ENCODE measurements at regions not wholly inside any gene's neighbourhood (a gene's known extent, or its start where the extent isn't known, plus 50 kb on each side); places are given as distances from the start of the nearest gene placed in this dataset.
A peak's percentile ranks its signal among the peaks of the same experiment; 100 is the strongest.

DNA sequence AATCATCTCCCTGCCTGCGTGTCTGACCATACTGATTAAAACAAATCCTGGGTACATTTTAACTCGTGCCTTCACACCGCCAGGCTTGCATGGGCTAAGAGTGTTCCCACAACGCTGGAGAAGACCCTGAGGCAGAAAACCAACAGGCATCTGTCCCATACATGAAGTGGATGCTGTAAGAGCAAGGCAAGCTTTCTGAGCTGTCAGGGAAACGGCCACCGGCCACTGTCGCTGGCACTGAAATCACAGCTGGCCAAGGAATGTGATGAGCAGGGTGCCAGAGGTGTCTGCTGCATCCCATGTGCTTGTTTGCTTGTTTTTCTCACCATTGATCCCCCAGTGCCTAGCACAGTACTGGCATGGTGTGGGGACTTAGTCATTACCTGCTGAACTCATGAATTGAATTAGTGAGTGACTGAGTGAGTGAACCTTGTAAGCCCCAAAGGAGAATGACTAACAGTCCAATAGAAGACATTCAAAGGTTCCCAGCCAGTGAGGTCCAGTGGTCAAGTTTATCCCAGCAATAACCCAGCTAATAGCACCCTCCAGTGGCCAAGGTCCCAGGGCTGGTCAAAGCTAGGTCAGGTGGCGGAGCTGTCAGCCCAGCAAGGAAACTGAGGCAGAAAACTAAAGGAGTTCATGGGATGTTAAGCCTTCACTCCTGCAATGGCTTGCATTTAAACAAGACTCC is 92.7 kb upstream of the CDH5 start:
- DNase-seq (ENCODE audit: low spot score in 2 of 2): no peak
- peaks cover 3 to 7% of the 10 kb centered on the region in 2 donors for H3K9me3 Mint-ChIP-seq
- H3K36me3 Mint-ChIP-seq: peaks cover 3 to 11% of the 10 kb centered on the region in 2 donors
- ATAC-seq: no peak
- H3K27ac Mint-ChIP-seq: no peak overlapping the region

DNA sequence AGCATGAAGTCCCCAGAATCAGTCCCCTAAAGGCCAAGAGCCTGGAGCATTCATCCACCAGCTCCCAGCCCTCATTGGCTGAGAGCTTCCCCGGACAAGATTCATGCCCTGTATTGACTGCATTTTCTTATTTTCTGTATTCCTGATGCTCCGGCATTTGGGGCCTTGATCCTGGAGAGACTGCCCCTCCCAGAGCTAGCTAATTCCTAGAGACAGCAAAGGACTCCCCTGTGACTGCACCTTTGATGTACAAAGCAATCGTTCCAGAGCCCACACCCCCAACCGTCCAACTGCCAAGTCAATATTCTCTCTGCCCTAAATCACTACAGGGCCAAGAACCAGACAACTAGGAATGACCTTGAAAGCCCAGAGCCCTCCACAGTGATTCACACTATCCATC is 93.4 kb upstream of the CDH5 start:
- ATAC-seq (no peak), DNase-seq (ENCODE audit: low spot score in 2 of 2) (no peak)
- peaks cover 0 to 7% of the 10 kb centered on the region in 2 donors for H3K36me3 Mint-ChIP-seq
- peaks cover 0 to 4% of the 10 kb centered on the region in 2 donors for H3K9me3 Mint-ChIP-seq
- H3K27ac Mint-ChIP-seq: no peak overlapping the region

DNA sequence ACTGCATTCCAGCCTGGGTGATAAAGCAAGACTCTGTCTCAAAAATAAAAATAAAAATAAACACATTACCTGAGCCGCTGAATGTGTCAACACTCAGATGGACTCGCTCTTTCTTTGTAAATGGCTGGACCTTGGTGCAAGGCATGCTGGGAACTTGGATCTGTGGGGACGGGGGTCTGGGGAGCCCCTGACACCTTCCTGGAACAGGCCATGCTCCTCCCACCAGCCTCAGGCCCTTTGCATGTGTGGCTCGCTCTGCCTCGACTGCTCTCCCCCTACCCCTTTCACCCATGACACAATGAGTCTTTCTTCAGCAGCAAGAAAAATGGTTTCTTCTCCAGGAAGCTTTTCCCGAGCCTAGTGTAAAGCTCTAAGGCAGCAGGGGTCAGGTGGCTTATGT is 94.0 kb upstream of the CDH5 start:
- Mint-ChIP-seq H3K9me3 (peaks cover 0 to 4% of the 10 kb centered on the region in 2 donors), H3K27ac (peak overlapping the region in 1 of 2 donors; percentile 1), H3K36me3 (peaks cover 0 to 7% of the 10 kb centered on the region in 2 donors)
- no peak for ATAC-seq
- DNase-seq (ENCODE audit: low spot score in 2 of 2): no peak

DNA sequence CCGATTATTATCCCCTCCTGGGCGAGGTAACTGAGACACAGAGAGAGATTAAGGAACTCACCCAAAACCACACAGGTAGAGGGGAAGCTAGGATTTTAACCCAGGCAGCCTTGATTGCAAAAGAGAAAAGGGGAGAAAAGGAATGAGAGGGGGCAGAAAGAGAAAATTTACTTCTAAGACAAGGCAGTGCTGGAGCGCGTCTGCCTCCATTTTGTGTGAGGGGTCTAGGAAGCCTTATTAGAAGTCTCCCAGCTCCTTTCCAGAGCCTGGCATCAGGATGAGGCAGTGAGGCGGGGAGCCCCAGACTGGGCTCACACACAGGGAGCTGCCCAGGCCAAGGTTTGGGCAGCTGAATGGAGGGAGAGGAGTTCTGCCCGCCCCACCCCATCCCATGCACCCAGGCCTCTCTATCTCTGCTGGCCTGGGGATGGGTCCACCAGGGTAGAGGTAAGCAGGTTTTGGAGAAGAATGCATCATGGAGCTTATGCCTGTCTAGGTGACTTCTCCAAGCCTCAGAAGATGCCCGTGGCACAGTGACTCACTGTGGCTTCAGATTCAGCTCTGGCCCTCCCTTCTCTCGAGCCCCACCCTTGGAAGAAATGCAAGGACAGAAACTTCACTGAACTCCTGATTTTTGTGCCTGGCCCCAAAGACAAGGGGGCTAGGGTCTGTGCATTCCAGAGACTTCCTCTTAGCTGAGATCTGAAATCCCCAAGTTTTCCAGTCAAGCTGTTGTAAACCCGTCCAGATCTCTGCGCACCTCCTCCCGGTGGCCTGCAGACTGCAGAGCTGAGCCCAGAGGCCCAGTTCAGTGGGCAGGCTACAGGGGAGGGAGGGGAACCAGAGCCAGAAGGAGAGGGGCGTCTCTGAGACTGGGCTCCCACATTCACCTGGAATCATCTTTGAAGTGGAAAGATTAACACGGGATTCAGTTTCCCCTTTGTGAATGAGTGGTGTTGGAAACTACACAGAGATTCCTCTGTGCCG is 95.1 kb upstream of the CDH5 start:
- peaks cover 0 to 4% of the 10 kb centered on the region in 2 donors for H3K9me3 Mint-ChIP-seq
- no peak overlapping the region for H3K27ac Mint-ChIP-seq
- peaks cover 0 to 7% of the 10 kb centered on the region in 2 donors for H3K36me3 Mint-ChIP-seq
- DNase-seq (ENCODE audit: low spot score in 2 of 2): no peak
- ATAC-seq: no peak

DNA sequence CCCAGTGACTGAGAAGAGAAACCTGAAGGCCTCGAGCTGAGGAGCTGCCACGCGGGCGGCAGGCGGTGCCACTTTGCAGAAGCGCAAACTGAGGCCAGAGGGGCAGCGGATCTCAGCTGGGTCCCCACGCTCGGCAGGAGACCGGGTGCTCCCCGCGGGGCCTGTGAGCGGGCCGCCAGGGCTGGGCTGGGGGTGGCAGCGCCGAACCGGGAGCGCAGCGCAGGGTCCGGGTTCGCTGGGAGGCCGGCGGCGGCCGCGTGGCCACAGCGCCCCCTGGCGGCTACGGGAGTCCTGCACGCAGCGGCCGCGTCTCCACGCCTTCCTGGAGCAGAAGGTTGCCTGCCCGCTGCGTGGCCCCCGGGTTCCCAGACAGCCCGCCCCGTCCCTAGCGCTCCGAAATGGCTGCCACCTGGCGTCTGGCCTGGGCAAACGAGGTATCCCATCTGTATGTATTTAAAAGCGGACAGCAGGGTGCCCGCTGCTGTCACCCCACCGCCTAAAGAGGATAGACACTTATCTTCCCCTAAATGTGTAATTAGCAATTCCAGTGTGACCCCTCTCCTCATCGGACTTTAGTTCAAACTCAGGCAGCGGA is 96.1 kb upstream of the CDH5 start:
- ATAC-seq (peak; percentile 67 to 81), DNase-seq (ENCODE audit: low spot score in 2 of 2) (peak; percentile 68 to 85)
- no peaks in the 10 kb centered on the region for H3K36me3 Mint-ChIP-seq
- H3K9me3 Mint-ChIP-seq: no peaks in the 10 kb centered on the region
- H3K27ac Mint-ChIP-seq: no peak overlapping the region

DNA sequence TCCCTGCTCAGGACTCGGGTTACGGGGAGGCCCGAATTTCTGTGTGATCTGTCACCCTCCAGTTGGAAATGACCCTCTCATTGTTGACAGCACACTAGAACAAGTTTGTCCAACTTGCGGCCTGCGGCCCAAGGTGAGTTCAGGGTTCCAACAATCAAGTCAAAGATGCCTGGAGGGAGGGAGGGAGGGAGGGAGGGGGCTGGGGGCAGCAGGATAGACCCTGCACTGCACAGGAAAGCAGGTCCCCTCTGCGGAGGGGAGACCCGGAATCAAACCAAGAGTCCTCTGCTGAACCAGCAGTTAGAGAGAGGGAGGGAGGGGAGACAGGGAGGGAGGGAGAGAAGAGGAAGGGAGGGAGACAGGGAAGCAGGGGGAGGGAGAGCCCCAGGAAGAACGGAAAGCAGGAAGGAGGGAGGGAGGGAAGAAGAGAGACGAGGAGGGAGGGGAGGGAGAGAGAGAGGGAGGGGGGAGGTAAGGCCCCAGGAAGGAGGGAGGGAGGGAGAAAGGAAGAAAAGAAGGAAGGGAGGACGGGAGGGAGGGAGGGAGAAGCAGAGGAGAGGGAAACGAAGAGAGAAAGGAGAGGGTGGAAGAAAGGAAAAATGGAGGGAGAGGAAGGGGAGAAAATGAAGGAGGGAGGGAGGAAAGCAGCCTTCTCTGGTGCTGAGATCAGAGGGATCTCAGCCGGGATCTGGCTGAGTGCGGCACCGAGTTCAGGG is 96.7 kb upstream of the CDH5 start:
- Mint-ChIP-seq H3K27ac (no peak overlapping the region), H3K36me3 (no peaks in the 10 kb centered on the region), H3K9me3 (no peaks in the 10 kb centered on the region)
- DNase-seq (ENCODE audit: low spot score in 2 of 2) (no peak), ATAC-seq (no peak)

DNA sequence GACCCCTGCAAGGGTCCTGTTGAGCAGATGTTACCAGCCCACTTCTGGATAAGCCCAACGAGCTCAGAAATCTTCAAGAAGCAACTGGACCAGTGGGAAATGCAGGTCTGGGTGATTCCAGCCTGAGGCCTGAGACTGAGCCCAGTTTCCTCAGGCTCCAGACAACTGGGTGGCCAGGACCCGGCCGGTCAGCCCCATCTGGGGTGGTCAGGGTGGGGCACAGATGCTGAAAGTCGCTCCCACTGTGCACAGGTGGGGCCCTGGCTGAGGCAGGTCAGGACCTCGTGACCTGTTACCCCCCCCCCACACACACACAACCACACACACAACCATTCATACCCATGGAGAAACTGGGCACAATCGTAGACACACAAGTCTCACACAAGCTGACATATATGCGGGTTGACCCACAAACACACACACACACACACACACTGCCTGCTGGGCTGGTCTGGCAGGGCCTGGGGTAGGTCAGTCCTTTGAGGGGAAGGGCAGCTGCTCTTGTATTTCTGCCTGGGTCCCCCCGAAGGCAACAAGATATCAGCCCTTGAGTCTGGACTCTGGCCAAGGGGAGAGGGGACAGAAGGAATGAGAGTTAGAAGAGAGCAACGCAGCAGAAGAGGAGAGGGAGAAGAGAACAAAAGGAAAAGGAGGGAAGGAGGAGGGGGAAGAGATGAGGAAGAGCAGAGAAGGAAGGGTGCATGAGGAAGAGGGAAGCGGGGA is 99.0 kb upstream of the CDH5 start:
- no peaks in the 10 kb centered on the region for H3K9me3 Mint-ChIP-seq
- DNase-seq (ENCODE audit: low spot score in 2 of 2) (no peak), ATAC-seq (no peak)
- H3K27ac Mint-ChIP-seq: no peak overlapping the region
- H3K36me3 Mint-ChIP-seq: no peaks in the 10 kb centered on the region

DNA sequence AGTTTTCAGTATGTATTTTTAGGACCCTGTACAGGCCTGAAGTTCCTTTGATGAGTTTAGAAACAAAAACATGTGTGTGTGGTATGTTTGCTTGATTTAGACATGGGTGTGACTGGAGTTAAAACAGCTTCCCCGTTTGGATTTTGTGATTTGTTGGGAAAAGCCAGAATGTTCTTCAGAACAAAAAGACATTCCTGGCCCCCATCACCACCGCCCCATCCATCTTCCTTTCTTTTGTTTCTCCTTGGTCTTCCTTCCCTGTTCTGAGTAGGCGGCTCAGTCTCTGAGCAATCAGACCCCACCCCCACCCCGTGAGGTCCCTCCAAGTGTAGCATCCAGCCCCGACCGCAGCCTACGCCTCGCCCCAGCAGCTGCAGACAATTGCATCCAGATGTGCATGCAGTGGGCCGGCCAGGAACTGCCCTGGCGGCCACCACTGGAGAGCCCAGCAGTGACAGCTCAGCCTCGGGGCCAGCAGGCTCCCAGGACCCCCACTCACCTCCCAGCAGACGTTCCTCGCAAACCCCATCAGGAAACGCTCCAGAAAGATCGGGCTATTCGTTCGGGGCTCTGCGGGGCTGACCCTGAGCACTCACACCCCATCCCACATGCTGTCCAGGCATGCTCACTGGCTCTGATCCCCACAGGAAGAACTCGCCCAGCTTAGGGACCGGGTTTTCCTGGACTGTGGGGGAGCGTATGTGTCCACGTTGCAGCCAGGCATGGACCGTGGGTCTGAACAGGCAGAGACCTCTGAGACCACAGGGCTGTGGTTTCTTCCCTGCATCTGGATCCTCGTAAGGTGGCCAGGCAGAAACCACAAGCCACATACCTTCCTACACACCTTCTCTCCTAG is 99.8 kb upstream of the CDH5 start:
- no peak overlapping the region for H3K27ac Mint-ChIP-seq
- ATAC-seq (no peak), DNase-seq (ENCODE audit: low spot score in 2 of 2) (no peak)
- no peaks in the 10 kb centered on the region for H3K9me3 Mint-ChIP-seq
- H3K36me3 Mint-ChIP-seq: no peaks in the 10 kb centered on the region

DNA sequence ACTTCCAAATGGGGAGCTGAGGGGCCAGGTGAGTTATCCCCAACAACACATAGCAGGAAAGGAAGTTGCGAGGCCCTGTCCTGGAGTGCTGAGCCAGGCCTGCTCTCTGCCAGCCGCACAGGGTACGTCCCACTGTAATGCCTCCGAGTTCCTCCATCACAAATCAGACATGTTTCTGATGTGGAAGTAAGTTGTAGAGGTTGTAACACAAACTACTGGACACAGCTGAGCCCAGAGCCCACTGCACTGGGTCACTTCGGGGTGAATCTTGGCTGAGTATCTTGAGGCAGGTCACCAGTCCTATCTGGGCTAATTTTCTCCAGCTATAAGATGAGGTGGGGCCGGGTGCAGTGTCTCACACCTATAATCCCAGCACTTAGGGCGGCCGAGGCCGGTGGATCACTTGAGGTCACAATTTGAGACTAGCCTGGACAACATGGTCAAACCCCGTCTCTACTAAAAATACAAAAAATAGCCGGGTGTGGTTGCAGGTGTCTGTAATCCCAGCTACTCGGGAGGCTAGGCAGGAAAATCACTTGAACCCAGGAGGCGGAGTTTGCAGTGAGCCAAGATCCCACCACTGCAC is 100.8 kb upstream of the CDH5 start:
- Mint-ChIP-seq H3K36me3 (no peaks in the 10 kb centered on the region), H3K9me3 (no peaks in the 10 kb centered on the region), H3K27ac (no peak overlapping the region)
- ATAC-seq: no peak
- no peak for DNase-seq (ENCODE audit: low spot score in 2 of 2)

DNA sequence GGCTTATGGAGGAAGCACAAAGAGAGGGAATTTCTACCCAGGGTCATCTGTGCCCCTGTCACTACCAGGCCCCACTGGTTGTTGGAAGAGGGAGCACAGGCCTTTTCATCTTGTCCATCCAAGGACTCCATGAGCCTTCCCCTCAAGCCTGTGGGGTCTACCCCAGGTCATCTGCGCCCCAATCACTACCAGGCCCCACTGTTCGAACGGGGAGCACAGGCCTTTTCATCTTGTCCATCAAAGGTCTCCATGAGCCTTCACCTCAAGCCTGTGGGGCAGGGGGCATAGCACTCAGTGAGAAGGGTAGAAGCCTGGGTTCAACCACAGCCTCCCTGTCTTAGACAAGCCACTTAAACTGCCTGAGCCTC is 101.5 kb upstream of the CDH5 start:
- no peaks in the 10 kb centered on the region for H3K9me3 Mint-ChIP-seq
- no peak overlapping the region for H3K27ac Mint-ChIP-seq

DNA sequence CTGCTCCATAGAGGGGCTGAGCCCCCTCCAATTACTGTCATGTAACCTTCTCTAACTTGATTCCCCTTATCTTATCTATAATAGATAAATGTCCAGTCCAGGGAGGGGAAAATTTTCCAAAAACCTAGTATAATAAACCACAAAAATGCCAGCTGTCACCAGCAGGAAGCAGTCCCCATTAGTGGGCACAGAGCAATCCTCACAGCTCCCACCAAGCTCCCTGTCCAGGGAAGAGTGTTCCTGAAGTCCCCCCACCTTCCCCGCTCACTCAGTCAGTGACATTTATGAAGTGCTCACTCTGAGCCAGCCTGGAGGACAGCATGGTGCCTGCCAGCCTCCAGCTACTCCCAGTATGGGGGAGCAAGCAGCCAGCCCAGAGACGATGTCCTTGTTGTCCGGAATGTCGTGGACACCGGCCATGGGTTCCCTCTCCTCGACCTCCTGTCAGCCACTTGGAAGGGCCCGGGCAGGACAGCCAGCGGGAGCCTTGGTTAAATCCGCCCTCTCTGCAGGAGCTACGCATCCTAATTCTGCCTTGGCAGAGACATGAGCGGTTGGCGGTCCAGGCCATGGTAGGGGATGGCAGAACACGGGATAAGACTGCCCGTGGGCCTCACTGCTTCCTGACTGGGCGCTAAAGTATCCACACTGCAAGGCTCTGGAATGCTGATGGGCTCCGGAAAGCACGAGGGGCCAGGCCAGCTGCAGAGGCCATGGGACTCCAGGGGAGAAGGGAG is 102.0 kb upstream of the CDH5 start:
- ATAC-seq: no peak
- H3K27ac Mint-ChIP-seq: no peak overlapping the region
- DNase-seq (ENCODE audit: low spot score in 2 of 2): no peak
- no peaks in the 10 kb centered on the region for H3K9me3 Mint-ChIP-seq
- H3K36me3 Mint-ChIP-seq: no peaks in the 10 kb centered on the region

More for the DNA sequence above, 101.5 kb upstream of the CDH5 start:
- ATAC-seq: no peak
- DNase-seq (ENCODE audit: low spot score in 2 of 2): no peak
- H3K36me3 Mint-ChIP-seq: no peaks in the 10 kb centered on the region

DNA sequence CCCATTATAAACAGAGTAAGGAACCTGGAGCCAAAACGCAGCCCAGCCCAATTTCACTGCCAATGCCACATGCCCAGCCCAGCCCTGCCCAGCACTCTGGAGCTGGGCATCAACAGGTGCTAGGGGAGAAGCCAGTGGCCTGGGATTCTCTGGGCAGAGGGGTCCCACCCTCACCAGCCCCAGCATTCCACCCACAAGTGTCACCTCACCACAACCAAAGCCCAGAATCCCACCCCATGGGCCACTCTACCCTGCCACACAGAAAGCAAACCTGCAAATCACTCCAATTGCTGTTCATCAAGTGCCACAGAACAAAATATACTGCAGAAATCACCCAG is 102.5 kb upstream of the CDH5 start:
- DNase-seq (ENCODE audit: low spot score in 2 of 2) (no peak), ATAC-seq (no peak)
- H3K27ac Mint-ChIP-seq: no peak overlapping the region
- H3K36me3 Mint-ChIP-seq: no peaks in the 10 kb centered on the region
- no peaks in the 10 kb centered on the region for H3K9me3 Mint-ChIP-seq

DNA sequence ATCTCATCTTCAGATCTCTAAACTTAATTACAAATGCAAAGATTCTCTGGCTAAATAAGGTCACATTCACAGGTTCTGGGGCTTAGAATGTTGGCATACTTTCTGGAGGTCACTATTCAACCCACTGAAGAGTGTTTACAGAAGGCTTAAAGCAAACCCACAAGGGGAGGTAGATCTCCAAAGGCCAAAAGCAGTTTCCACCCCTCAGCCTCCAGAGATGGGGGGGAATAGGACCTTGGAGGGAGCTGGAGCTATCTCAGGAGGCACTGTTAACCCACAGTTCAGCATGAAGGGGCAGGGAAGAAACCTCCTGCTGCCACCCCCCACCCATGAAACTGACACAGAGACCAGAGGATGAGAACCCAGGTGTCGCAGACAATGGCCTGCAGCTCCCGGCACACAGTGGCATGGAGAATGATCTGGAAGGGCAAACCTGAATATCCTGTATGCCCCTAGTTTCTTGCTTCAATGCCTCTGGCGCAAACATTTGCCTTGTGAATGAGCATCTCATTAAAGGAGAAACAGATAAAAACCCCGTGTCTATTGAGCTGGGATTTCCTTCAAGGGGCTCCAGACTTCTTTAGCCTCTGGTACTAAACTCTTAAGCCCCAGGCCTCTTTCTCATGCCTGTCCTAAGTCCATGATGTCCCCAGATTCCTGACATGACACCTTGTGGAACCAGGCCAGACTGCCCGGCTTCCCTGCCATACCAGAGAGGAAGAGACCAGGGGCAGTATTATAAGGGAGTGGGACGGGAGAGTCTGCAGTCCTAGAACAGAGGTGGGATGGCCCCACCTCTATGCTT is 103.1 kb upstream of the CDH5 start:
- H3K36me3 Mint-ChIP-seq: no peaks in the 10 kb centered on the region
- H3K9me3 Mint-ChIP-seq: no peaks in the 10 kb centered on the region
- H3K27ac Mint-ChIP-seq: no peak overlapping the region
- ATAC-seq (no peak), DNase-seq (ENCODE audit: low spot score in 2 of 2) (no peak)
